ENCODE measurements at regions not wholly inside any gene's neighbourhood (a gene's known extent, or its start where the extent isn't known, plus 50 kb on each side); places are given as distances from the start of the nearest gene placed in this dataset.
"Not testable (repeated sequence)": the region's sequence is repeated elsewhere in the genome, so short reads cannot be mapped to it uniquely, and the experiment has no call there.

- DNase-seq (no peak), ATAC-seq (no peak)
- Histone ChIP-seq H3K9me3 (no peaks in the 10 kb centered on the region), H3K36me3 (ENCODE audit: low read depth) (no peaks in the 10 kb centered on the region), H3K4me3 (no peak overlapping the region), H3K4me1 (ENCODE audit: low read depth) (no peaks in the 10 kb centered on the region)
- TF ChIP-seq CTCF (IDR thresholded peaks at IDR 0.05) = no peak
- intact Hi-C loops (cut with DNase I, micrococcal nuclease) = no loop called here
Observed at GRCh38 chr1:157460381-157460780, 91.9 kb downstream of the FCRL5 start.

GRCh38 chr1:157457279-157457678 lies 95.0 kb downstream of the FCRL5 start:
- TF ChIP-seq CTCF (IDR thresholded peaks at IDR 0.05) = no peak
- Histone ChIP-seq H3K4me1 (ENCODE audit: low read depth) (no peaks in the 10 kb centered on the region), H3K9me3 (no peaks in the 10 kb centered on the region), H3K4me3 (no peak overlapping the region), H3K36me3 (ENCODE audit: low read depth) (no peaks in the 10 kb centered on the region)
- intact Hi-C loops (cut with DNase I, micrococcal nuclease) = no loop called here
- DNase-seq (no peak), ATAC-seq (no peak)

GRCh38 chr1:157455318-157455717 lies 97.0 kb downstream of the FCRL5 start:
- intact Hi-C loops (cut with DNase I, micrococcal nuclease) = no loop called here
- no peak for TF ChIP-seq CTCF (IDR thresholded peaks at IDR 0.05)
- no peak for ATAC-seq

GRCh38 chr1:157450106-157450505 lies 102.2 kb downstream of the FCRL5 start:
- intact Hi-C loops (cut with DNase I, micrococcal nuclease) = no loop called here
- ATAC-seq (no peak), DNase-seq (no peak)
- no peaks in the 10 kb centered on the region for H3K4me1 ChIP-seq (ENCODE audit: low read depth)
- no peaks in the 10 kb centered on the region for H3K9me3 ChIP-seq
- TF ChIP-seq CTCF (IDR thresholded peaks at IDR 0.05) = no peak
- H3K4me3 ChIP-seq = no peak overlapping the region
- no peaks in the 10 kb centered on the region for H3K36me3 ChIP-seq (ENCODE audit: low read depth)

More at GRCh38 chr1:157455318-157455717, 97.0 kb downstream of the FCRL5 start:
- no peak for DNase-seq
- Histone ChIP-seq H3K4me3 (no peak overlapping the region), H3K9me3 (no peaks in the 10 kb centered on the region), H3K4me1 (ENCODE audit: low read depth) (no peaks in the 10 kb centered on the region), H3K36me3 (ENCODE audit: low read depth) (no peaks in the 10 kb centered on the region)

GRCh38 chr1:157448636-157449035 lies 103.7 kb downstream of the FCRL5 start:
- no peaks in the 10 kb centered on the region for H3K36me3 ChIP-seq (ENCODE audit: low read depth)
- ATAC-seq (no peak), DNase-seq (no peak)
- intact Hi-C loops (cut with DNase I, micrococcal nuclease) = no loop called here
- no peaks in the 10 kb centered on the region for H3K9me3 ChIP-seq
- TF ChIP-seq CTCF (IDR thresholded peaks at IDR 0.05) = no peak
- no peaks in the 10 kb centered on the region for H3K4me1 ChIP-seq (ENCODE audit: low read depth)
- no peak overlapping the region for H3K4me3 ChIP-seq

- H3K4me1 ChIP-seq (ENCODE audit: low read depth); H3K9me3 ChIP-seq; DNase-seq; ATAC-seq; intact Hi-C loops (cut with DNase I, micrococcal nuclease); H3K36me3 ChIP-seq (ENCODE audit: low read depth); H3K4me3 ChIP-seq: not testable (repeated sequence)
Observed at GRCh38 chr1:157446356-157446755, 106.0 kb downstream of the FCRL5 start.

GRCh38 chr1:157445616-157446140 lies 106.6 kb downstream of the FCRL5 start:
- intact Hi-C loops (cut with DNase I, micrococcal nuclease); H3K9me3 ChIP-seq; ATAC-seq; H3K4me3 ChIP-seq; H3K4me1 ChIP-seq (ENCODE audit: low read depth); H3K36me3 ChIP-seq (ENCODE audit: low read depth); DNase-seq: not testable (repeated sequence)
